ENCODE measurements at regions not wholly inside any gene's neighbourhood (a gene's known extent, or its start where the extent isn't known, plus 50 kb on each side); places are given as distances from the start of the nearest gene placed in this dataset.

DNA sequence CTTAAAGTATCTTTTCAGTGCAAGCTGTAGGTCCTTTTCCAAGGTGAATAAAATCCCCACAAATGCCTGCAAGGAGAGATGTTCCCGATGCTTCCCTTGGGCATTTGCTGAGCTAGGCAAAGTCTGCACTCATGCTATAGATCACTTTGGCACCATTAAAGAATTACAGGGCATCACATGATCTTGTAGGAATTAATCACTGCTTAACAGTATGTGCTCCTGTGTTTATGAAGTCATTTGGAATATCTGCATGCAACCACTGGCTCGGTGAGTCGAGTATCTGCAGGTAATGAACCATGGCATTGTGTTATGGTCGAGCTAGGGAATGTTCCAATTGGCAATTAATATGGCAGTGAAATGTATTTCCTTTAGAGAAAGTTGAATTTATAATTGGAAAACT is 615.1 kb downstream of the TLE1 start:
- H3K9me1 ChIP-seq (replicated peaks; ENCODE audit: control insufficient read depth, extremely low read depth, insufficient read depth, low read length): no peaks in the 10 kb centered on the region
- TF ChIP-seq, protein P1, sequence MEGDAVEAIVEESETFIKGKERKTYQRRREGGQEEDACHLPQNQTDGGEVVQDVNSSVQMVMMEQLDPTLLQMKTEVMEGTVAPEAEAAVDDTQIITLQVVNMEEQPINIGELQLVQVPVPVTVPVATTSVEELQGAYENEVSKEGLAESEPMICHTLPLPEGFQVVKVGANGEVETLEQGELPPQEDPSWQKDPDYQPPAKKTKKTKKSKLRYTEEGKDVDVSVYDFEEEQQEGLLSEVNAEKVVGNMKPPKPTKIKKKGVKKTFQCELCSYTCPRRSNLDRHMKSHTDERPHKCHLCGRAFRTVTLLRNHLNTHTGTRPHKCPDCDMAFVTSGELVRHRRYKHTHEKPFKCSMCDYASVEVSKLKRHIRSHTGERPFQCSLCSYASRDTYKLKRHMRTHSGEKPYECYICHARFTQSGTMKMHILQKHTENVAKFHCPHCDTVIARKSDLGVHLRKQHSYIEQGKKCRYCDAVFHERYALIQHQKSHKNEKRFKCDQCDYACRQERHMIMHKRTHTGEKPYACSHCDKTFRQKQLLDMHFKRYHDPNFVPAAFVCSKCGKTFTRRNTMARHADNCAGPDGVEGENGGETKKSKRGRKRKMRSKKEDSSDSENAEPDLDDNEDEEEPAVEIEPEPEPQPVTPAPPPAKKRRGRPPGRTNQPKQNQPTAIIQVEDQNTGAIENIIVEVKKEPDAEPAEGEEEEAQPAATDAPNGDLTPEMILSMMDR (IDR thresholded peaks at IDR 0.05; ENCODE audit: extremely low read depth in 1 of 2, insufficient read depth in 1 of 2, low read depth in 1 of 2, low read length in 2 of 2): no peak
- TF ChIP-seq FOS (IDR thresholded peaks at IDR 0.05; ENCODE audit: borderline replicate concordance, insufficient read depth, low read length) (no peak), JUN (IDR thresholded peaks at IDR 0.05; ENCODE audit: borderline replicate concordance, insufficient read depth, insufficient read length, low read depth) (no peak), POLR2A (IDR thresholded peaks at IDR 0.05; ENCODE audit: low read depth, low read length) (no peak), EZH2 (IDR thresholded peaks at IDR 0.05; ENCODE audit: borderline replicate concordance, low read depth, low read length, severe bottlenecking) (no peak)
- TF ChIP-seq, protein P2, sequence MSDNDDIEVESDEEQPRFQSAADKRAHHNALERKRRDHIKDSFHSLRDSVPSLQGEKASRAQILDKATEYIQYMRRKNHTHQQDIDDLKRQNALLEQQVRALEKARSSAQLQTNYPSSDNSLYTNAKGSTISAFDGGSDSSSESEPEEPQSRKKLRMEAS (IDR thresholded peaks at IDR 0.05; ENCODE audit: insufficient read depth, insufficient read length): no peak
- H3K9me3 ChIP-seq (replicated peaks; ENCODE audit: control insufficient read depth, insufficient read depth, low read length): no peaks in the 10 kb centered on the region
- H4K20me1 ChIP-seq (replicated peaks; ENCODE audit: control insufficient read depth, extremely low read depth, insufficient read depth, low read length): no peaks in the 10 kb centered on the region
- ChIA-PET CTCF (no interaction called here), POLR2A (no interaction called here)
- DNase-seq (ENCODE audit: low read depth, low spot score): no peak
- no peaks in the 10 kb centered on the region for H3K27me3 ChIP-seq (ENCODE audit: control insufficient read depth in 2 of 2, insufficient read depth in 2 of 2, low read length in 2 of 2)
- no peak overlapping the region for H2AFZ ChIP-seq (ENCODE audit: low read depth, low read length)
- no TSS peak for BruUV-seq (replicated peaks)
- dilution Hi-C loops (cut with MboI; ENCODE audit: extremely low pct_ligation_motif_present, low sequenced_read_pairs) (no loop called here), intact Hi-C loops (cut with micrococcal nuclease) (no loop called here)
- H3K79me2 ChIP-seq (ENCODE audit: control insufficient read depth, insufficient read depth, low read length): no peaks in the 10 kb centered on the region
- H3K27ac ChIP-seq (ENCODE audit: insufficient read depth, low read depth, low read length): no peak overlapping the region
- no peak overlapping the region for H3K4me2 ChIP-seq (ENCODE audit: insufficient read depth, low read length)
- no peaks in the 10 kb centered on the region for H3K4me1 ChIP-seq (ENCODE audit: control insufficient read depth, extremely low read depth, insufficient read depth, low read length)
- no peak overlapping the region for H3K4me3 ChIP-seq (replicated peaks in 1 of 3; ENCODE audit: insufficient read depth in 1 of 3, low read depth in 1 of 3, low read length in 3 of 3)
- H3K36me3 ChIP-seq (ENCODE audit: control insufficient read depth in 2 of 2, extremely low read depth in 1 of 2, insufficient read depth in 2 of 2, low read length in 2 of 2): no peaks in the 10 kb centered on the region
- no peak overlapping the region for H3K9ac ChIP-seq (replicated peaks; ENCODE audit: extremely low read depth, insufficient read depth, low read length)
- FAIRE-seq: no peak

DNA sequence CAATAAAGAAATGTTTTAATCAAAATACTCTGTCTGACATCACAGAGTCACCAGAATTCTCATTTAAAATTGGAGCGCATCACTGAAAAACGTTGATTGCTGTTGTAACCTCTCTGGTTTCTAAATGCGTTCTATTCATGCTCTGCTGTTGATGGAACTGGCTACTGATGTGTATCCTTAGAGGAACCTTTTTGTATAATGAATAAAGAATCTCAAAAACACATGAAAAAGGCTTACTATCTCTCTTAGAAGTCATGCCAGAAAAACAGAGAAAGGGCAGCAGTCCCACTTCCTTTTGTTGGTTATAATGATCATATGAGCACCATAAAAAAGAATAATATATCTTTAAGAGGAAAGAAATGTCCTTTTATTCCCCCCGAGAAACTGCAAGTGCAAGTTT is 615.5 kb downstream of the TLE1 start:
- ChIA-PET POLR2A (no interaction called here), CTCF (no interaction called here)
- dilution Hi-C loops (cut with MboI; ENCODE audit: extremely low pct_ligation_motif_present, low sequenced_read_pairs): no loop called here
- no peaks in the 10 kb centered on the region for H4K20me1 ChIP-seq (replicated peaks; ENCODE audit: control insufficient read depth, extremely low read depth, insufficient read depth, low read length)
- H2AFZ ChIP-seq (ENCODE audit: low read depth, low read length): no peak overlapping the region
- no peaks in the 10 kb centered on the region for H3K9me1 ChIP-seq (replicated peaks; ENCODE audit: control insufficient read depth, extremely low read depth, insufficient read depth, low read length)
- BruUV-seq (replicated peaks): no TSS peak
- no peaks in the 10 kb centered on the region for H3K9me3 ChIP-seq (replicated peaks; ENCODE audit: control insufficient read depth, insufficient read depth, low read length)
- H3K4me2 ChIP-seq (ENCODE audit: insufficient read depth, low read length): no peak overlapping the region
- no peaks in the 10 kb centered on the region for H3K79me2 ChIP-seq (ENCODE audit: control insufficient read depth, insufficient read depth, low read length)
- H3K27me3 ChIP-seq (ENCODE audit: control insufficient read depth in 2 of 2, insufficient read depth in 2 of 2, low read length in 2 of 2): no peaks in the 10 kb centered on the region
- no peak for TF ChIP-seq POLR2A (IDR thresholded peaks at IDR 0.05; ENCODE audit: low read depth, low read length)
- TF ChIP-seq, protein P1 (IDR thresholded peaks at IDR 0.05; ENCODE audit: extremely low read depth in 1 of 2, insufficient read depth in 1 of 2, low read depth in 1 of 2, low read length in 2 of 2): no peak
- TF ChIP-seq, protein P2 (IDR thresholded peaks at IDR 0.05; ENCODE audit: insufficient read depth, insufficient read length): no peak
- no peak overlapping the region for H3K27ac ChIP-seq (ENCODE audit: insufficient read depth, low read depth, low read length)
- no peak for DNase-seq (ENCODE audit: low read depth, low spot score)
- no peak overlapping the region for H3K4me3 ChIP-seq (replicated peaks in 1 of 3; ENCODE audit: insufficient read depth in 1 of 3, low read depth in 1 of 3, low read length in 3 of 3)
- H3K4me1 ChIP-seq (ENCODE audit: control insufficient read depth, extremely low read depth, insufficient read depth, low read length): no peaks in the 10 kb centered on the region
- FAIRE-seq: no peak
- intact Hi-C loops (cut with micrococcal nuclease): no loop called here
- H3K9ac ChIP-seq (replicated peaks; ENCODE audit: extremely low read depth, insufficient read depth, low read length): no peak overlapping the region
- no peaks in the 10 kb centered on the region for H3K36me3 ChIP-seq (ENCODE audit: control insufficient read depth in 2 of 2, extremely low read depth in 1 of 2, insufficient read depth in 2 of 2, low read length in 2 of 2)
